HCT116 (cell line): ENCODE measurements at regions not wholly inside any gene's neighbourhood (a gene's known extent, or its start where the extent isn't known, plus 50 kb on each side); places are given as distances from the start of the nearest gene placed in this dataset.

Experiments used
- CTCF ChIP-seq, 3 experiments: fragments of 200-600 bp in 1 of 3; sonication (generic) in 1 of 3; IDR thresholded peaks in 2 of 3; conservative IDR thresholded peaks in 1 of 3; 2 replicates each; pipeline ENCODE4 v1.5.1; 2012 to 2017; ENCODE audit warnings: low read depth in 2 of 3, low read length in 2 of 3, antibody characterized with exemption in 1 of 3, borderline replicate concordance in 1 of 3, control low read depth in 1 of 3, mild to moderate bottlenecking in 1 of 3, mixed read lengths in 1 of 3, mixed run types in 1 of 3, moderate library complexity in 1 of 3; ENCODE audit not compliant: insufficient read depth in 1 of 3
- EZH2 ChIP-seq: fragments of 200-600 bp; sonication (generic); IDR thresholded peaks from 2 replicates; pipeline ENCODE4 v1.6.1; 2017; ENCODE audit warnings: antibody characterized with exemption, mixed run types
- EZH2phosphoT487 ChIP-seq: fragments of 200-600 bp; IDR thresholded peaks from 2 replicates; pipeline ENCODE4 v1.6.1; 2018; ENCODE audit warnings: antibody characterized with exemption, borderline replicate concordance
- FOSL1 ChIP-seq: IDR thresholded peaks from 2 replicates; pipeline ENCODE4 v1.6.1; 2012; ENCODE audit warnings: low read depth
- POLR2A ChIP-seq: IDR thresholded peaks from 2 replicates; pipeline ENCODE4 v1.7.0; 2011; ENCODE audit warnings: borderline replicate concordance; ENCODE audit not compliant: insufficient read depth, insufficient read length; ENCODE audit errors: extremely low read depth
- POLR2AphosphoS5 ChIP-seq: IDR thresholded peaks from 2 replicates; pipeline ENCODE4 v1.6.1; 2011; ENCODE audit warnings: mild to moderate bottlenecking, low read depth, low read length, moderate library complexity
- TCF7L2 ChIP-seq: IDR thresholded peaks from 2 replicates; pipeline ENCODE4 v1.7.0; 2011; ENCODE audit warnings: borderline replicate concordance, inconsistent platforms; ENCODE audit not compliant: insufficient read depth, insufficient read length; ENCODE audit errors: extremely low read depth
- ZNF274 ChIP-seq: fragments of 200-500 bp; sonication (Bioruptor generic); IDR thresholded peaks from 2 replicates; pipeline ENCODE4 v1.6.1; 2014; ENCODE audit warnings: mild to moderate bottlenecking, low read depth, low read length, inconsistent platforms

GRCh38 chr4:81648576-81649275 lies 177.0 kb upstream of the RASGEF1B start:
- TF ChIP-seq POLR2A: no peak
- TF ChIP-seq CTCF (IDR thresholded peaks at IDR 0.05 in 2 of 3, conservative IDR thresholded peaks at IDR 0.05 in 1 of 3; ENCODE audit: borderline replicate concordance in 1 of 3, insufficient read depth in 1 of 3, low read depth in 2 of 3, low read length in 2 of 3): no peak
- TF ChIP-seq EZH2: no peak
- TF ChIP-seq TCF7L2: no peak
- TF ChIP-seq EZH2phosphoT487: no peak
- no peak for TF ChIP-seq ZNF274
- TF ChIP-seq POLR2AphosphoS5: no peak
- no peak for TF ChIP-seq FOSL1
